GM23338 (cell line): ENCODE measurements at regions not wholly inside any gene's neighbourhood (a gene's known extent, or its start where the extent isn't known, plus 50 kb on each side); places are given as distances from the start of the nearest gene placed in this dataset.
"Not testable (repeated sequence)": the region's sequence is repeated elsewhere in the genome, so short reads cannot be mapped to it uniquely, and the experiment has no call there.

Experiments
- ATAC-seq: fragments of 200-7000 bp; cut with Tn5 transposase; 3 replicates; pipeline ENCODE4 v1.9.1; 2020
- DNase-seq: peaks from one replicate; pipeline ENCODE4 v3.0.0-alpha.2; 2015; ENCODE audit warnings: low spot score
- H2AFZ ChIP-seq: fragments of 200-600 bp; sonication (generic); 2 replicates; pipeline ENCODE4 v1.8.0; 2016; ENCODE audit warnings: antibody characterized with exemption, mild to moderate bottlenecking, moderate library complexity
- H3F3A ChIP-seq: fragments of 200-600 bp; sonication (generic); replicated peaks from 2 replicates; pipeline ENCODE4 v1.8.0; 2017; ENCODE audit warnings: antibody characterized with exemption, mixed run types, low read depth
- H3K27ac ChIP-seq: fragments of 200-600 bp; sonication (generic); 2 replicates; pipeline ENCODE4 v1.6.1; 2016; ENCODE audit warnings: low read depth
- H3K27me3 ChIP-seq: fragments of 200-600 bp; sonication (generic); 2 replicates; pipeline ENCODE4 v1.8.0; 2016; ENCODE audit warnings: mild to moderate bottlenecking, mixed run types, moderate library complexity; ENCODE audit not compliant: insufficient read depth
- H3K36me3 ChIP-seq: fragments of 200-600 bp; sonication (generic); 2 replicates; pipeline ENCODE4 v1.8.0; 2016; ENCODE audit warnings: mild to moderate bottlenecking; ENCODE audit not compliant: insufficient read depth
- H3K4me1 ChIP-seq: fragments of 200-600 bp; sonication (generic); 2 replicates; pipeline ENCODE4 v1.8.0; 2016; ENCODE audit warnings: mild to moderate bottlenecking, moderate library complexity; ENCODE audit not compliant: insufficient read depth
- H3K4me2 ChIP-seq: fragments of 200-600 bp; sonication (generic); 2 replicates; pipeline ENCODE4 v1.7.1; 2017; ENCODE audit warnings: mixed run types
- H3K4me3 ChIP-seq: fragments of 200-600 bp; sonication (generic); 2 replicates; pipeline ENCODE4 v1.6.1; 2016; ENCODE audit warnings: mixed run types
- H3K79me2 ChIP-seq: fragments of 200-600 bp; sonication (generic); replicated peaks from 2 replicates; pipeline ENCODE4 v1.8.0; 2017; ENCODE audit warnings: mild to moderate bottlenecking; ENCODE audit not compliant: insufficient read depth
- H3K9me2 ChIP-seq: fragments of 200-600 bp; sonication (generic); 2 replicates; pipeline ENCODE4 v1.8.0; 2017; ENCODE audit not compliant: insufficient read depth
- H4K20me1 ChIP-seq: fragments of 200-600 bp; sonication (generic); replicated peaks from 2 replicates; pipeline ENCODE4 v1.8.0; 2017; ENCODE audit warnings: mild to moderate bottlenecking; ENCODE audit not compliant: insufficient read depth
- H3K27ac Mint-ChIP-seq: 2 replicates; pipeline ENCODE4 v1.8.0; 2020; ENCODE audit warnings: inconsistent platforms, mild to moderate bottlenecking, moderate library complexity, mixed read lengths
- H3K27me3 Mint-ChIP-seq: 3 replicates; pipeline ENCODE4 v1.8.0; 2022; ENCODE audit warnings: low read depth, mild to moderate bottlenecking, moderate library complexity, mixed read lengths, inconsistent platforms; ENCODE audit not compliant: insufficient read depth, poor library complexity
- H3K36me3 Mint-ChIP-seq: 3 replicates; pipeline ENCODE4 v1.8.0; 2021; ENCODE audit warnings: low read depth, mild to moderate bottlenecking, inconsistent platforms, moderate library complexity, mixed read lengths
- H3K4me1 Mint-ChIP-seq: 3 replicates; pipeline ENCODE4 v1.8.0; 2020; ENCODE audit warnings: mild to moderate bottlenecking, inconsistent platforms, mixed read lengths
- H3K4me3 Mint-ChIP-seq: 3 replicates; pipeline ENCODE4 v1.8.0; 2021; ENCODE audit warnings: moderate library complexity, mild to moderate bottlenecking, inconsistent platforms, mixed read lengths
- H3K9me3 Mint-ChIP-seq: 3 replicates; pipeline ENCODE4 v1.8.0; 2020; ENCODE audit warnings: moderate library complexity, mild to moderate bottlenecking, inconsistent platforms, mixed read lengths
- EZH2 ChIP-seq: fragments of 200-600 bp; sonication (generic); IDR thresholded peaks from one replicate; pipeline ENCODE4 v1.8.0; 2017; ENCODE audit warnings: antibody characterized with exemption, mild to moderate bottlenecking, low read depth; ENCODE audit not compliant: unreplicated experiment
- JUNB ChIP-seq: IDR thresholded peaks from one replicate; pipeline ENCODE4 v1.6.1; 2016; ENCODE audit warnings: antibody characterized with exemption; ENCODE audit not compliant: unreplicated experiment
- POLR2AphosphoS5 ChIP-seq: IDR thresholded peaks from 2 replicates; pipeline ENCODE4 v1.6.1; 2016; ENCODE audit warnings: antibody characterized with exemption, low read depth
- TF ChIP-seq, protein P1 (sequence below): IDR thresholded peaks from 2 replicates; pipeline ENCODE4 v1.6.1; 2016; ENCODE audit warnings: antibody characterized with exemption
- TF ChIP-seq, protein P2 (sequence below): fragments of 250-450 bp; sonication (Bioruptor Pico); IDR thresholded peaks from 2 replicates; pipeline ENCODE4 v1.5.0; 2020; ENCODE audit warnings: mild to moderate bottlenecking, moderate library complexity

DNA sequence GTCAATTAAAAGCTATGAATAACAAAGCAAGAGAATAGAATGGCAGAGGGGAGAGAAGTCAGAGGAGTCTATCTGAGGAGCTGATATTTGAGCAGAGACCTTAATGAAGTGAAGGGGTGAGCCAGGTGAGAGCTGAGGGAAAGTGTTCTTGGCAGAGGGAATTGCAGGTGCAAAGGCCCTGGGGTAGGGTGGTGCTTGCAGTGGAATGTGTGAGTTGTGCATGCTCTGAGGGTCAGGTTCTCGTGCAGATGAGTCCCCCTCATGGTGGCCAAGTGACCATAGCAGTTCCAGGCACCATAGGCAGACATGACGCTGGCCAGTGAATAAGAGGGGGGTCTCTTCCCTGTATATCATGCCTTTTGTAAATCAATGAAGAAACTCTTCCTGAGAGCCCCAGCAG lies 58.9 kb upstream of the ALX4 start:
- H3K27me3 Mint-ChIP-seq = peaks cover 9% of the 10 kb centered on the region

DNA sequence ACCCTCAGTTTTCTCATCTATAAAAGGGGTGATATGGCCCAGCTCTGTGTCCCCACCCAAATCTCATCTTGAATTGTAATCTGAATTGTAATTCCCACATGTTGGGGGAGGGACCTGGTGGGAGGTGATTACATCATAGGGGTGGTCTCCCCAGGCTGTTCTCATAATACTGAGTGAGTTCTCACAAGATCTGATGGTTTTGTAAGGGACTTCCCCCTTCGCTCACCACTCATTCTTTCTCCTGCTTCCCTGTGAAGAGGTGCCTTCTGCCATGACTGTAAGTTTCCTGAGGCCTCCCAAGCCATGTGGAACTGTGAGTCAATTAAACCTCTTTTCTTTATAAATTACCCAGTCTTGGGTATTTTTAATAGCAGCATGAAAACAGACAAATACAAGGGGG lies 61.1 kb upstream of the ALX4 start:
- not testable (repeated sequence) for H3K4me3 Mint-ChIP-seq, H3K36me3 Mint-ChIP-seq

More for the DNA sequence above, 58.9 kb upstream of the ALX4 start:
- no peak overlapping the region for H3K27ac Mint-ChIP-seq
- H3K9me3 Mint-ChIP-seq = no peaks in the 10 kb centered on the region
- Histone ChIP-seq H3K4me1 (peaks cover 12% of the 10 kb centered on the region; the same call in 1 of the 2 replicates), H3K79me2 (no peaks in the 10 kb centered on the region), H3F3A (no peaks in the 10 kb centered on the region), H3K9me2 (0 out of 2 replicates have a peak, but pooled peaks cover 7% of the 10 kb centered on the region), H3K27ac (no peak overlapping the region), H2AFZ (no peak overlapping the region), H3K4me3 (no peak overlapping the region), H3K4me2 (no peak overlapping the region), H4K20me1 (no peaks in the 10 kb centered on the region), H3K27me3 (no peaks in the 10 kb centered on the region), H3K36me3 (no peaks in the 10 kb centered on the region)
- ATAC-seq = no peak
- peaks cover 26% of the 10 kb centered on the region for H3K4me1 Mint-ChIP-seq
- DNase-seq = no peak
- TF ChIP-seq, protein P1, sequence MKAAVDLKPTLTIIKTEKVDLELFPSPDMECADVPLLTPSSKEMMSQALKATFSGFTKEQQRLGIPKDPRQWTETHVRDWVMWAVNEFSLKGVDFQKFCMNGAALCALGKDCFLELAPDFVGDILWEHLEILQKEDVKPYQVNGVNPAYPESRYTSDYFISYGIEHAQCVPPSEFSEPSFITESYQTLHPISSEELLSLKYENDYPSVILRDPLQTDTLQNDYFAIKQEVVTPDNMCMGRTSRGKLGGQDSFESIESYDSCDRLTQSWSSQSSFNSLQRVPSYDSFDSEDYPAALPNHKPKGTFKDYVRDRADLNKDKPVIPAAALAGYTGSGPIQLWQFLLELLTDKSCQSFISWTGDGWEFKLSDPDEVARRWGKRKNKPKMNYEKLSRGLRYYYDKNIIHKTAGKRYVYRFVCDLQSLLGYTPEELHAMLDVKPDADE = no peak
- H3K4me3 Mint-ChIP-seq = no peak overlapping the region
- no peaks in the 10 kb centered on the region for H3K36me3 Mint-ChIP-seq

DNA sequence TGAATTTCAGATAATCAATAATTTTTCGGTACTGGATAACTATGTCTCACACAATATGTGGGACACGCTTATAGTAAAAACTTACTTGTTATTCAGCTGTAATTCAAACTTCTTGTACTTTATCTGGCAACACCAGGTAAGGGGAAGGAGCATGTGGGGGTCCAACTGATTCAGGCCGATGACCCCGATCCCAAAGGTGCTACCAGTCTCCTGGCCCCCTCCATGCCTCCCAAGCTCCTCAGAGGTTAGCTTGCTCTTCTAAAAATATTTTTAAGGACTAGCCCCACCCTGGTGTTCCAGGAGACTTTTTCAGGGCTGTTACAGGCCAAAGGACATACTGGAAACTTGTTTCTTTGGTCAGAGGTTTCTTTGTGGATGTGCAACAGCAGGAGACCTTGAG lies 61.8 kb upstream of the ALX4 start:
- H3K4me1 Mint-ChIP-seq = peaks cover 16% of the 10 kb centered on the region
- H3K79me2 ChIP-seq = no peaks in the 10 kb centered on the region
- H3K9me3 Mint-ChIP-seq = no peaks in the 10 kb centered on the region
- H3K27me3 Mint-ChIP-seq = peaks cover 10% of the 10 kb centered on the region
- H3K4me1 ChIP-seq = peaks cover 6% of the 10 kb centered on the region; the same call in 1 of the 2 replicates
- no peaks in the 10 kb centered on the region for H3F3A ChIP-seq
- peaks cover 10% of the 10 kb centered on the region; the same call in 1 of the 2 replicates for H3K9me2 ChIP-seq
- H3K27me3 ChIP-seq = no peaks in the 10 kb centered on the region
- H3K4me2 ChIP-seq = no peak overlapping the region
- no peaks in the 10 kb centered on the region for H3K36me3 Mint-ChIP-seq
- H4K20me1 ChIP-seq = no peaks in the 10 kb centered on the region
- H2AFZ ChIP-seq = no peak overlapping the region
- no peak overlapping the region for H3K27ac Mint-ChIP-seq
- H3K36me3 ChIP-seq = no peaks in the 10 kb centered on the region
- ATAC-seq (no peak), DNase-seq (no peak)
- no peak overlapping the region for H3K27ac ChIP-seq
- no peak overlapping the region for H3K4me3 Mint-ChIP-seq
- H3K4me3 ChIP-seq = no peak overlapping the region
- TF ChIP-seq, protein P1 = no peak
- TF ChIP-seq EZH2 (no peak), POLR2AphosphoS5 (no peak), JUNB (no peak)
- TF ChIP-seq, protein P2, sequence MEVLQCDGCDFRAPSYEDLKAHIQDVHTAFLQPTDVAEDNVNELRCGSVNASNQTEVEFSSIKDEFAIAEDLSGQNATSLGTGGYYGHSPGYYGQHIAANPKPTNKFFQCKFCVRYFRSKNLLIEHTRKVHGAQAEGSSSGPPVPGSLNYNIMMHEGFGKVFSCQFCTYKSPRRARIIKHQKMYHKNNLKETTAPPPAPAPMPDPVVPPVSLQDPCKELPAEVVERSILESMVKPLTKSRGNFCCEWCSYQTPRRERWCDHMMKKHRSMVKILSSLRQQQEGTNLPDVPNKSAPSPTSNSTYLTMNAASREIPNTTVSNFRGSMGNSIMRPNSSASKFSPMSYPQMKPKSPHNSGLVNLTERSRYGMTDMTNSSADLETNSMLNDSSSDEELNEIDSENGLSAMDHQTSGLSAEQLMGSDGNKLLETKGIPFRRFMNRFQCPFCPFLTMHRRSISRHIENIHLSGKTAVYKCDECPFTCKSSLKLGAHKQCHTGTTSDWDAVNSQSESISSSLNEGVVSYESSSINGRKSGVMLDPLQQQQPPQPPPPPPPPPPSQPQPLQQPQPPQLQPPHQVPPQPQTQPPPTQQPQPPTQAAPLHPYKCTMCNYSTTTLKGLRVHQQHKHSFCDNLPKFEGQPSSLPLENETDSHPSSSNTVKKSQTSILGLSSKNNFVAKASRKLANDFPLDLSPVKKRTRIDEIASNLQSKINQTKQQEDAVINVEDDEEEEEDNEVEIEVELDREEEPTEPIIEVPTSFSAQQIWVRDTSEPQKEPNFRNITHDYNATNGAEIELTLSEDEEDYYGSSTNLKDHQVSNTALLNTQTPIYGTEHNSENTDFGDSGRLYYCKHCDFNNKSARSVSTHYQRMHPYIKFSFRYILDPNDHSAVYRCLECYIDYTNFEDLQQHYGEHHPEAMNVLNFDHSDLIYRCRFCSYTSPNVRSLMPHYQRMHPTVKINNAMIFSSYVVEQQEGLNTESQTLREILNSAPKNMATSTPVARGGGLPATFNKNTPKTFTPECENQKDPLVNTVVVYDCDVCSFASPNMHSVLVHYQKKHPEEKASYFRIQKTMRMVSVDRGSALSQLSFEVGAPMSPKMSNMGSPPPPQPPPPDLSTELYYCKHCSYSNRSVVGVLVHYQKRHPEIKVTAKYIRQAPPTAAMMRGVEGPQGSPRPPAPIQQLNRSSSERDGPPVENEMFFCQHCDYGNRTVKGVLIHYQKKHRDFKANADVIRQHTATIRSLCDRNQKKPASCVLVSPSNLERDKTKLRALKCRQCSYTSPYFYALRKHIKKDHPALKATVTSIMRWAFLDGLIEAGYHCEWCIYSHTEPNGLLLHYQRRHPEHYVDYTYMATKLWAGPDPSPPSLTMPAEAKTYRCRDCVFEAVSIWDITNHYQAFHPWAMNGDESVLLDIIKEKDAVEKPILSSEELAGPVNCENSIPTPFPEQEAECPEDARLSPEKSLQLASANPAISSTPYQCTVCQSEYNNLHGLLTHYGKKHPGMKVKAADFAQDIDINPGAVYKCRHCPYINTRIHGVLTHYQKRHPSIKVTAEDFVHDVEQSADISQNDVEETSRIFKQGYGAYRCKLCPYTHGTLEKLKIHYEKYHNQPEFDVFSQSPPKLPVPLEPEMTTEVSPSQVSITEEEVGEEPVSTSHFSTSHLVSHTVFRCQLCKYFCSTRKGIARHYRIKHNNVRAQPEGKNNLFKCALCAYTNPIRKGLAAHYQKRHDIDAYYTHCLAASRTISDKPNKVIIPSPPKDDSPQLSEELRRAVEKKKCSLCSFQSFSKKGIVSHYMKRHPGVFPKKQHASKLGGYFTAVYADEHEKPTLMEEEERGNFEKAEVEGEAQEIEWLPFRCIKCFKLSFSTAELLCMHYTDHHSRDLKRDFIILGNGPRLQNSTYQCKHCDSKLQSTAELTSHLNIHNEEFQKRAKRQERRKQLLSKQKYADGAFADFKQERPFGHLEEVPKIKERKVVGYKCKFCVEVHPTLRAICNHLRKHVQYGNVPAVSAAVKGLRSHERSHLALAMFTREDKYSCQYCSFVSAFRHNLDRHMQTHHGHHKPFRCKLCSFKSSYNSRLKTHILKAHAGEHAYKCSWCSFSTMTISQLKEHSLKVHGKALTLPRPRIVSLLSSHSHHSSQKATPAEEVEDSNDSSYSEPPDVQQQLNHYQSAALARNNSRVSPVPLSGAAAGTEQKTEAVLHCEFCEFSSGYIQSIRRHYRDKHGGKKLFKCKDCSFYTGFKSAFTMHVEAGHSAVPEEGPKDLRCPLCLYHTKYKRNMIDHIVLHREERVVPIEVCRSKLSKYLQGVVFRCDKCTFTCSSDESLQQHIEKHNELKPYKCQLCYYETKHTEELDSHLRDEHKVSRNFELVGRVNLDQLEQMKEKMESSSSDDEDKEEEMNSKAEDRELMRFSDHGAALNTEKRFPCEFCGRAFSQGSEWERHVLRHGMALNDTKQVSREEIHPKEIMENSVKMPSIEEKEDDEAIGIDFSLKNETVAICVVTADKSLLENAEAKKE (CRISPR knock-in tag) = no peak

More for the DNA sequence above, 61.1 kb upstream of the ALX4 start:
- not testable (repeated sequence) for H3K27ac ChIP-seq, H3K79me2 ChIP-seq, DNase-seq, H3K27me3 ChIP-seq, H3K9me3 Mint-ChIP-seq, H3K27me3 Mint-ChIP-seq, H3K4me2 ChIP-seq, H3K36me3 ChIP-seq, H3F3A ChIP-seq, H3K27ac Mint-ChIP-seq, H3K9me2 ChIP-seq, ATAC-seq, H3K4me3 ChIP-seq, H2AFZ ChIP-seq, H4K20me1 ChIP-seq
- peaks cover 23% of the 10 kb centered on the region for H3K4me1 Mint-ChIP-seq
- peaks cover 12% of the 10 kb centered on the region; the same call in 1 of the 2 replicates for H3K4me1 ChIP-seq
